ENCODE measurements at regions not wholly inside any gene's neighbourhood (a gene's known extent, or its start where the extent isn't known, plus 50 kb on each side); places are given as distances from the start of the nearest gene placed in this dataset.

DNA sequence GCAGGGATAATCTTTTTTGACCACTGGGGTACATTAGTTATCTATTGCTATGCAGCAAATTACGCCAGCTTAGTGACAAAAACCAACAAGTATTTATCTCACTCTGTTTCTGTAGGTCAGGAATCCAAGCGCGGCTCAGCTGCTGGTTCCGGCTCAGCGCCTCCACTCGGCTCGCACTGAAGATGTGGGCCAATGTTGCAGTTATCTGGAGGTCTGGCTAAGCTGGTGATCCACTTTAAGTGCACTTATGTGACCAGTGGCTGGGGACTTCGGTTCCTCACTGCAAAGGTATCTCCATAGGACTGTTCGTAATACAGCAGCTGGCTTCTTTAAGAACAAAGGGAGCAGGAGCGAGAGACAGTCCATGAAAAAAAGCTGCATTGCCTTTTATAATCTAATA, 591.9 kb downstream of the TMEM182 start:
- TF ChIP-seq, protein P1, sequence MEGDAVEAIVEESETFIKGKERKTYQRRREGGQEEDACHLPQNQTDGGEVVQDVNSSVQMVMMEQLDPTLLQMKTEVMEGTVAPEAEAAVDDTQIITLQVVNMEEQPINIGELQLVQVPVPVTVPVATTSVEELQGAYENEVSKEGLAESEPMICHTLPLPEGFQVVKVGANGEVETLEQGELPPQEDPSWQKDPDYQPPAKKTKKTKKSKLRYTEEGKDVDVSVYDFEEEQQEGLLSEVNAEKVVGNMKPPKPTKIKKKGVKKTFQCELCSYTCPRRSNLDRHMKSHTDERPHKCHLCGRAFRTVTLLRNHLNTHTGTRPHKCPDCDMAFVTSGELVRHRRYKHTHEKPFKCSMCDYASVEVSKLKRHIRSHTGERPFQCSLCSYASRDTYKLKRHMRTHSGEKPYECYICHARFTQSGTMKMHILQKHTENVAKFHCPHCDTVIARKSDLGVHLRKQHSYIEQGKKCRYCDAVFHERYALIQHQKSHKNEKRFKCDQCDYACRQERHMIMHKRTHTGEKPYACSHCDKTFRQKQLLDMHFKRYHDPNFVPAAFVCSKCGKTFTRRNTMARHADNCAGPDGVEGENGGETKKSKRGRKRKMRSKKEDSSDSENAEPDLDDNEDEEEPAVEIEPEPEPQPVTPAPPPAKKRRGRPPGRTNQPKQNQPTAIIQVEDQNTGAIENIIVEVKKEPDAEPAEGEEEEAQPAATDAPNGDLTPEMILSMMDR (conservative IDR thresholded peaks at IDR 0.05; ENCODE audit: low read length), result no peak
- TF ChIP-seq EZH2phosphoT487 (IDR thresholded peaks at IDR 0.05; ENCODE audit: borderline replicate concordance), result no peak
